HG03432 (cell line): ENCODE measurements at regions not wholly inside any gene's neighbourhood (a gene's known extent, or its start where the extent isn't known, plus 50 kb on each side); places are given as distances from the start of the nearest gene placed in this dataset.
"Not testable (repeated sequence)": the region's sequence is repeated elsewhere in the genome, so short reads cannot be mapped to it uniquely, and the experiment has no call there.

Source experiments
- ATAC-seq: cut with Tn5 transposase; IDR thresholded peaks from one replicate; pipeline ENCODE4 v1.9.1; 2021; ENCODE audit warnings: mild to moderate bottlenecking, moderate library complexity; ENCODE audit not compliant: unreplicated experiment

- ATAC-seq: no peak
These were observed 171.1 kb upstream of the RGS17 start for GRCh38 chr6:153302133-153302532.

GRCh38 chr6:153301602-153302001, 170.5 kb upstream of the RGS17 start:
- ATAC-seq: peak; percentile 93

GRCh38 chr6:153282456-153282855, 151.4 kb upstream of the RGS17 start:
- ATAC-seq: not testable (repeated sequence)

- ATAC-seq: no peak
These were observed 144.9 kb upstream of the RGS17 start for GRCh38 chr6:153275997-153276396.

DNA sequence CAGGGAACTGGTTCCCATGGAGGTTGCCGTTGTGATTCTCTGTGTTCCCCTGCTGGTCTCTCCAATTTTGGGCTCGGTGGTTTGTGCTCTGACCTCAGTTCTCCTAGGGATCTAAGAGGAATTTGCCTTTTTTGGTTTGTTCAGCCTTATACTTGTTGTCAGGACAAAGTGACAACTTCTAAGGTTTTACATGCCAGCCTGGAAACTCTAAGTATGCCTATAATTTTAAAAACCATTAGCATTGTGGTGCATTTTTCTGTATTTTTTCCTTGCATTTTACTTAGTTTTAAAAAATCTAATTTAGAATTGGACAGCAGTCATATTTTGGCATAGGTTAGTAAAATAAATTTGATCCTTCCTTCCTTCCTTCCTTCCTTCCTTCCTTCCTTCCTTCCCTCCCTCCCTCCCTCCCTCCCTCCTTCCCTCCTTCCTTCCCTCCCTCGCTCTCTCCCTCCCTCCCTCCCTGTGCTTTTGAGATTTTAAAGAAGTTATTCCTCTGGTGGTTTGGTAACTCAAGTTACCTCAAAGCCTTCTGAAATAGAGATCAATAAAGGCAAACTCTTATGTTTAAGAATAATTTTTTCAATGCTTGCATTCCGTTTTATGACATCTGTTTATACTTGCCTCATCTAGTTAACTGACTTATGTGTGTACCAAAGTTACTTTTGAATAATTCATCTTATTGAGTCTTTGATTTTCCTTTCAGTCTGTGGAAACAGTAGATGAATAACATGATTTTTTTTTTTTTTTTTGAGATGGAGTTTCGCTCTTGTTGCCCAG, 141.3 kb upstream of the RGS17 start:
- ATAC-seq: no peak

GRCh38 chr6:153263489-153263888, 132.4 kb upstream of the RGS17 start:
- no peak for ATAC-seq

- ATAC-seq: no peak
These were observed 120.2 kb upstream of the RGS17 start for GRCh38 chr6:153251326-153251725.

DNA sequence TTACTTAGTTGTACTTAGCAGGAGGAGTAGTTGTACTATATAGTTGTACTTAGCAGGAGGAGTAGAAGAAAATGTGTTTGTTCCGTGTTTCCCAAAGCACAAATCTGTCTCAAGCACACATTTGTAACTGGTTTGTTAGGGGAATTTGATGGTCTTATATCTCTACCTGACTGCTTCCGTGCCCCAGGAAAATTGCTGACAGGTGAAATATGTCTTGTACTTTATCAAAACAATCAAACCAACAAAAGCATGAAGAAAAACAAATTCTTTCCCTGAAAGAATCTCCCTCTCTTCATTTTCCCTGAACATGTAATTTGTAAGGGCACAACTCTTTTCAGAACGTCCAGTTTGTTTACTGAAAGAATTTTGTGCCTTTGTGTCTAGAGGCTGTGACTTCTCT, 106.6 kb upstream of the RGS17 start:
- no peak for ATAC-seq

GRCh38 chr6:153231048-153231646, 100.1 kb upstream of the RGS17 start:
- ATAC-seq: peak; percentile 66

DNA sequence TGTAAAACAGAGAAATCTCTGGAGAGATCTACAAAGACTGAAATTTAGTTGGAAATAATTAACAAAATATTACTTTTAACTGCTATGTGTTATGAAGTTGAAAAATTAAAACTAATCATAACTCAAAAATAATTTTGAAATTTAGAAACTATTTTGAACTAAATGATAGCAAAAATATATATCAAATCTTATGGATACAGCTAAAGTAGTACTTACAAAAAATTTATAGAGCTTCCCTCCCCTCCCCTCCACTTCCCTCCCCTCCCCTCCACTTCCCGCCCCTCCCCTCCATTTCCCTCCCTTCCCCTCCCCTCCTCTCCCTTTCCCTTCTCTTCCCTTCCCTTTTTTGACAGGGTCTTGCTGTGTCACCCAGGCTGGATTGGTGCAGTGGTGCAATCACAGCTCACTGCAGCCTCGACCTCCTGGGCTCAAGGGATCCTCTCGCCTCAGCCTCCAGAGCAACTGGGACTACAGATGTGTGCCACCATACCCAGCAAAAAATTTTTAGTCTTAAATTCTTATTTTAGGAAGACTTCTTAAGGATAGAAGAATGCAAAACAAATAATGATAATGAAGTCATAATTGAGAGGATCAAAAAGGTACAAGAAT, 87.2 kb upstream of the RGS17 start:
- ATAC-seq: no peak

- ATAC-seq: no peak
These were observed 85.7 kb upstream of the RGS17 start for GRCh38 chr6:153216789-153217188.

- ATAC-seq: no peak
These were observed 84.2 kb upstream of the RGS17 start for GRCh38 chr6:153215242-153215641.

DNA sequence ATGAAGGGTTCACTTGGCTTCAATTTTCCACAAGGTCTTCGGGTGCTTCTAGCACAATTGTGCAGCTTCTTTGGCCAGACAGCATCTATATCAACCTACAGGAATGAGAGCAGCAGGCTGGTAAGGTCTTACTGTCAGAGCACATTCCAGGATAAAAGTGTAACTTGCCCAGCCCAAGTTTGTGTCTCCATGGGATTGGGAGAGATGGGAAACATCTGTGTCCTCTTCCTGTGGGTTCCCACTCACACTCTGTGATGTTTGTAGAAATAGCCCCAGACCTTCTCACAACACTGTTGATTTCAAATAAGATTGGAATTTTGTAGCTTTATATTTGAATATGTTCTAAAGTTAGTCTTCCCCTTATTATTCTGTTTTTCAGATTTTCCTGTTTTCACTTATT, 83.4 kb upstream of the RGS17 start:
- no peak for ATAC-seq

DNA sequence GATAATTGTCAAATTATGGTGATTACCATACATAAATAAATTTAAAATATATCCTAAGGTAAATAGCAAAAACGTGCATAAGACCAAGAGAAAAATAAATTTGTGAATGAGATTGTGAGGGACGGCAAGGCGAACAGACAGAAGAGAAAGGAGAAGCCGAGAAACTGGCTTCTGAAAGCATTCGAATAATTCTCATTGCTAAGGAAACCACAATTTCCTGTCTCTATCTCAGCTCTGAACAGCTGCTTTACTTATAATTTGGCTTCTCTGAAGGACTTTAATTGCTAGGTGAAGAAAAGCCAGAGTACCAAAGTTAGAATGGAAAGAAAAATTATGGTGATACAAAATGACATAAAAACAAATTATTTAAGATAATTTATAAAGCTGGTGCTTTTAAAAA, 79.0 kb upstream of the RGS17 start:
- peak; percentile 91 for ATAC-seq

DNA sequence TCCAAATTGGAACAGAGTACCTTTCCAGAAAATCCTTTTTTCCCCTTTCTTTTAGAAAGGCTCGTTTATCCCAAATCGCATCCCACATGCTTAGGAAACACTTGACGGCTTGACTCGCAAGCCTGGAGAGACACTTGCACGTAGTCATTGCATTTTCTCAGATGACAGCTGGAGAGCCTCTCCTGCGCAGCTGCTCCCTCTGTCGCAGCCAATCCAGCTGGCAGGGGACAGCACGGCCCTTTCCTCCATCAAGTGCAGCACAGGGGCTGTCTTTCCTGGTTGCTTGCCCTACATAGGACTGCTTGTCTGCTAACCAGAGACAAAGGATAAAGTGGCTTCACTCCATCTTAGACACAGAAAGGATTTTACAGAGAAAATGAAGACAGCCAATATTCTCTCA, 77.6 kb upstream of the RGS17 start:
- ATAC-seq: no peak

GRCh38 chr6:153207617-153208016, 76.5 kb upstream of the RGS17 start:
- ATAC-seq: no peak

GRCh38 chr6:153207006-153207405, 75.9 kb upstream of the RGS17 start:
- ATAC-seq: no peak

DNA sequence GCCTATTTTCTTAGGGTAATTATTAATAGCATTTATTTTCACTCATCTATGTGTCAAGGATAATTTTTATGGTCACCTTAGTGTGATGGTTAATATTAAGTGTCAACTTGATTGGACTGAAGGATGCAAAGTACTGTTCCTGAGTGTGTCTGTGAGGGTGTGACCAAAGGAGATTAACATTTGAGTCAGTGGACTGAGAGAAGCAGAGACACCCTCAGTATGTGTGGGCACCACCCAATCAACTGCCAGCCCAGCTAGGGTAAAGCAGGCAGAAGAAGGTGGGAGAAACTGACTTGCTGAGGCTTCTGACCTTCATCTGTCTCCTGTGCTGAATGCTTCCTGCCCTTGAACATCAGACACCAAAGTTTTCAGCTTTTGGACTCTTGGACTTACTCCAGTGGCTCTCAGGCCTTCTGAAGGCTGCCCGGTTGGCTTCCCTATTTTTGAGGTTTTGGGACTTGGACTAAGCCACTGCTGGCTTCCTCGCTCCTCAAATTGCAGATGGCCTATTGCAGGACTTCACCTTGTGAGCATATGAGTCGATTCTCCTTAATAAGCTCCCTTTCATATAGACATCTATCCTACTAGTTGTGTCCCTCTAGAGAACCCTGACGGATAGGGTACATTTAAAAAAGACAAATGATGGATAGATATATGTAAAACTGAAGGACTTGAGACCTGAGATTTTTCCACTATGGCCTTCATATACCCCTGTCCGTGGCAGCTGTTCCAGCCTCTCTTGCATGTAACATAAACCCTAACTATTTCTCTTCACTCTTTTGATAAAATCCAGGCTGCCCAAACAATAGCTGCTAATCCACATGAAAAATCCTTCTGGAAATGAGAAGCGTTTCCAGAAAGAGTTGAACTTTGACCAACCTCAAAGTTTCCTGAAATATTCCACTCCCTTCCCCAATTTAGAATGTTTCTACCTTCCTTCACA, 62.1 kb upstream of the RGS17 start:
- ATAC-seq: no peak

- ATAC-seq: no peak
These were observed 52.8 kb upstream of the RGS17 start for GRCh38 chr6:153183925-153184324.
